Lung (tissue), 11 donors: ENCODE measurements at regions not wholly inside any gene's neighbourhood (a gene's known extent, or its start where the extent isn't known, plus 50 kb on each side); places are given as distances from the start of the nearest gene placed in this dataset.

Experiments
- ATAC-seq: fragments of 200-7000 bp; cut with Tn5 transposase; one replicate; pipeline ENCODE4 v1.9.1; 2020; ENCODE audit warnings: moderate number of reproducible peaks; ENCODE audit not compliant: insufficient read depth, low FRiP score
- DNase-seq, 3 donors: peaks; one replicate each; pipeline ENCODE4 v3.0.0-alpha.2; 2013 to 2017
- H3K27ac ChIP-seq, 2 donors: one replicate each; pipeline ENCODE4 v1.5.1; 2013; ENCODE audit warnings: mild to moderate bottlenecking in 2 of 2, moderate library complexity in 2 of 2, control low read depth in 1 of 2, inconsistent platforms in 1 of 2, low read depth in 1 of 2, low read length in 1 of 2
- H3K27me3 ChIP-seq, 3 donors: one replicate each; pipeline ENCODE4 v1.5.1; 2013; ENCODE audit warnings: low read length in 2 of 3; ENCODE audit not compliant: control insufficient read depth in 3 of 3, insufficient read depth in 3 of 3
- H3K36me3 ChIP-seq, 4 donors: one replicate each; pipeline ENCODE4 v1.5.1; 2013; ENCODE audit warnings: low read length in 4 of 4, mild to moderate bottlenecking in 1 of 4, moderate library complexity in 1 of 4; ENCODE audit not compliant: control insufficient read depth in 4 of 4, insufficient read depth in 4 of 4
- H3K4me1 ChIP-seq, 5 donors: one replicate each; pipeline ENCODE4 v1.5.1; 2013; ENCODE audit warnings: low read length in 5 of 5, mild to moderate bottlenecking in 2 of 5, moderate library complexity in 1 of 5; ENCODE audit not compliant: control insufficient read depth in 5 of 5, insufficient read depth in 5 of 5
- H3K4me3 ChIP-seq: one replicate; pipeline ENCODE4 v1.5.1; 2013; ENCODE audit warnings: mild to moderate bottlenecking, control low read depth, moderate library complexity
- H3K9ac ChIP-seq, 2 donors: one replicate each; pipeline ENCODE4 v1.5.1; 2013; ENCODE audit warnings: low read length in 2 of 2, control low read depth in 1 of 2; ENCODE audit not compliant: insufficient read depth in 1 of 2
- H3K9me3 ChIP-seq, 4 donors: one replicate each; pipeline ENCODE4 v1.5.1; 2013; ENCODE audit warnings: low read length in 3 of 4, mild to moderate bottlenecking in 1 of 4, moderate library complexity in 1 of 4; ENCODE audit not compliant: control insufficient read depth in 4 of 4, insufficient read depth in 3 of 4
- WGBS, 2 donors: extraction: QIAGEN DNeasy Blood & Tissue Kit; methylation state at CpG; one replicate each; pipeline ENCODE4 v1.1.7; 2013; 5-methylcytosine and 5-hydroxymethylcytosine counted together
- TF ChIP-seq, protein P1 (sequence below): IDR thresholded peaks from 2 replicates; pipeline ENCODE4 v1.5.1; 2012; ENCODE audit warnings: mild to moderate bottlenecking; ENCODE audit errors: control extremely low read depth, extremely low read depth
- donor health status: control.
- donor health status: control.
- donor health status: Bipolar disorder and iron deficiency.
- donor health status: healthy.
- donor health status: DM: yes; HTN: yes; CAD: no.

GRCh38 chr20:10770753-10771152 is 97.0 kb upstream of the JAG1 start:
- ATAC-seq (no peak), DNase-seq (no peak)
- no peaks in the 10 kb centered on the region for H3K9me3 ChIP-seq
- no peak overlapping the region for H3K4me3 ChIP-seq
- TF ChIP-seq, protein P1, sequence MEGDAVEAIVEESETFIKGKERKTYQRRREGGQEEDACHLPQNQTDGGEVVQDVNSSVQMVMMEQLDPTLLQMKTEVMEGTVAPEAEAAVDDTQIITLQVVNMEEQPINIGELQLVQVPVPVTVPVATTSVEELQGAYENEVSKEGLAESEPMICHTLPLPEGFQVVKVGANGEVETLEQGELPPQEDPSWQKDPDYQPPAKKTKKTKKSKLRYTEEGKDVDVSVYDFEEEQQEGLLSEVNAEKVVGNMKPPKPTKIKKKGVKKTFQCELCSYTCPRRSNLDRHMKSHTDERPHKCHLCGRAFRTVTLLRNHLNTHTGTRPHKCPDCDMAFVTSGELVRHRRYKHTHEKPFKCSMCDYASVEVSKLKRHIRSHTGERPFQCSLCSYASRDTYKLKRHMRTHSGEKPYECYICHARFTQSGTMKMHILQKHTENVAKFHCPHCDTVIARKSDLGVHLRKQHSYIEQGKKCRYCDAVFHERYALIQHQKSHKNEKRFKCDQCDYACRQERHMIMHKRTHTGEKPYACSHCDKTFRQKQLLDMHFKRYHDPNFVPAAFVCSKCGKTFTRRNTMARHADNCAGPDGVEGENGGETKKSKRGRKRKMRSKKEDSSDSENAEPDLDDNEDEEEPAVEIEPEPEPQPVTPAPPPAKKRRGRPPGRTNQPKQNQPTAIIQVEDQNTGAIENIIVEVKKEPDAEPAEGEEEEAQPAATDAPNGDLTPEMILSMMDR: no peak
- peaks cover 0 to 3% (median 0%) of the 10 kb centered on the region in 5 donors for H3K4me1 ChIP-seq
- H3K27me3 ChIP-seq: no peaks in the 10 kb centered on the region
- no peaks in the 10 kb centered on the region for H3K36me3 ChIP-seq
- WGBS, 2 donors: 77 to 78% methylated on average over 3 of the region's 3 CpGs
- H3K27ac ChIP-seq: no peak overlapping the region
- no peak overlapping the region for H3K9ac ChIP-seq

GRCh38 chr20:10771435-10772140 is 97.8 kb upstream of the JAG1 start:
- ATAC-seq (no peak), DNase-seq (no peak)
- no peaks in the 10 kb centered on the region for H3K36me3 ChIP-seq
- H3K4me3 ChIP-seq: no peak overlapping the region
- no peak overlapping the region for H3K27ac ChIP-seq
- H3K9me3 ChIP-seq: no peaks in the 10 kb centered on the region
- H3K27me3 ChIP-seq: no peaks in the 10 kb centered on the region
- TF ChIP-seq, protein P1: no peak
- WGBS, 2 donors: 87 to 96% methylated on average over 1 of the region's 1 CpG
- peaks cover 0 to 3% (median 0%) of the 10 kb centered on the region in 5 donors for H3K4me1 ChIP-seq
- no peak overlapping the region for H3K9ac ChIP-seq

GRCh38 chr20:10774357-10774943 is 100.7 kb upstream of the JAG1 start:
- DNase-seq (no peak), ATAC-seq (no peak)
- Histone ChIP-seq H3K4me3 (no peak overlapping the region), H3K4me1 (peaks cover 0 to under 1% (median 0%) of the 10 kb centered on the region in 5 donors), H3K9ac (no peak overlapping the region), H3K9me3 (no peaks in the 10 kb centered on the region), H3K27me3 (no peaks in the 10 kb centered on the region), H3K36me3 (no peaks in the 10 kb centered on the region), H3K27ac (no peak overlapping the region)
- TF ChIP-seq, protein P1: no peak
- WGBS, 2 donors: 33 to 90% methylated on average over 1 of the region's 1 CpG

DNA sequence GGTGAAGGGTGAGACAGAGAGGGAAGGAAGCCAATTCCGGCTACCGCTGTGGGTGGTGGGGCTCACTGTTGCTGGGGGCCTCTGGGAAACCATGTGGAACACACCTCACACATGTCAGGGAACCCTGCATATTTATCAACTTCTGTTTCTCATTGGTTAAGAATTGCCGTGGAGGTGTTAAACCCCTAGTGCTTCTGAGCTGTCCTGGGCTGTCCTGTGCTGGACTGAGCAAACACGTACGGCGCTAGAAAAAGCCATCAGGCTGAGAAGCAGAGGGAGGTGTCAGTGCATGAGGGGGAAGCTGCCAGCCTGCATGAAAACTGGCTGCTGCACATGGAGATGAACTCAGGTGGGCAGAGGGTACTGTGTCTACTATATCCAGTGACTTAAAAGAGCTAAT is 103.9 kb upstream of the JAG1 start:
- WGBS, 2 donors: 90 to 93% methylated on average over 6 of the region's 6 CpGs
- Histone ChIP-seq H3K36me3 (no peaks in the 10 kb centered on the region), H3K27me3 (no peaks in the 10 kb centered on the region), H3K4me3 (no peak overlapping the region), H3K4me1 (no peaks in the 10 kb centered on the region), H3K9me3 (no peaks in the 10 kb centered on the region), H3K9ac (no peak overlapping the region), H3K27ac (no peak overlapping the region)
- no peak for ATAC-seq
- TF ChIP-seq, protein P1: no peak
- DNase-seq: no peak
